ENCODE measurements at regions not wholly inside any gene's neighbourhood (a gene's known extent, or its start where the extent isn't known, plus 50 kb on each side); places are given as distances from the start of the nearest gene placed in this dataset.

GRCh38 chr12:17802657-17803641 lies 287.0 kb downstream of the RERGL start:
- H3K27ac ChIP-seq (ENCODE audit: low read length) = no peak overlapping the region
- H2AFZ ChIP-seq (ENCODE audit: low read length) = no peak overlapping the region
- peaks cover 19% of the 10 kb centered on the region for H3K9me3 ChIP-seq (ENCODE audit: low read length)
- H3K9me2 ChIP-seq (replicated peaks; ENCODE audit: insufficient read depth, low read length) = no peaks in the 10 kb centered on the region
- H4K20me1 ChIP-seq (ENCODE audit: insufficient read depth, low read depth, low read length) = no peaks in the 10 kb centered on the region
- H3K36me3 ChIP-seq (ENCODE audit: insufficient read depth, low read length) = no peaks in the 10 kb centered on the region
- no peak overlapping the region for H3K4me3 ChIP-seq (ENCODE audit: low read length)
- H3K9ac ChIP-seq (ENCODE audit: low read length) = no peak overlapping the region
- H3K4me1 ChIP-seq (ENCODE audit: low read length) = no peaks in the 10 kb centered on the region
- no peak for DNase-seq
- H3K4me2 ChIP-seq (ENCODE audit: low read depth, low read length, poor library complexity, severe bottlenecking) = no peak overlapping the region
- H3K27me3 ChIP-seq (ENCODE audit: low read length) = no peaks in the 10 kb centered on the region
- H3K79me2 ChIP-seq (ENCODE audit: low read length) = no peaks in the 10 kb centered on the region

GRCh38 chr12:17793854-17794253 lies 296.1 kb downstream of the RERGL start:
- Histone ChIP-seq H3K9ac (ENCODE audit: low read length) (no peak overlapping the region), H2AFZ (ENCODE audit: low read length) (no peak overlapping the region), H3K79me2 (ENCODE audit: low read length) (no peaks in the 10 kb centered on the region), H3K9me2 (replicated peaks; ENCODE audit: insufficient read depth, low read length) (no peaks in the 10 kb centered on the region), H3K36me3 (ENCODE audit: insufficient read depth, low read length) (no peaks in the 10 kb centered on the region), H3K27me3 (ENCODE audit: low read length) (no peaks in the 10 kb centered on the region), H3K9me3 (ENCODE audit: low read length) (peaks cover 33% of the 10 kb centered on the region), H3K4me3 (ENCODE audit: low read length) (no peak overlapping the region), H3K27ac (ENCODE audit: low read length) (no peak overlapping the region), H3K4me1 (ENCODE audit: low read length) (no peaks in the 10 kb centered on the region), H3K4me2 (ENCODE audit: low read depth, low read length, poor library complexity, severe bottlenecking) (no peak overlapping the region), H4K20me1 (ENCODE audit: insufficient read depth, low read depth, low read length) (no peaks in the 10 kb centered on the region)
- no peak for DNase-seq

- Histone ChIP-seq H3K79me2 (ENCODE audit: low read length) (no peaks in the 10 kb centered on the region), H3K9ac (ENCODE audit: low read length) (no peak overlapping the region), H3K4me1 (ENCODE audit: low read length) (no peaks in the 10 kb centered on the region), H3K4me3 (ENCODE audit: low read length) (no peak overlapping the region), H3K9me2 (replicated peaks; ENCODE audit: insufficient read depth, low read length) (no peaks in the 10 kb centered on the region), H3K27me3 (ENCODE audit: low read length) (no peaks in the 10 kb centered on the region), H4K20me1 (ENCODE audit: insufficient read depth, low read depth, low read length) (no peaks in the 10 kb centered on the region), H3K9me3 (ENCODE audit: low read length) (peaks cover 20% of the 10 kb centered on the region), H2AFZ (ENCODE audit: low read length) (no peak overlapping the region), H3K4me2 (ENCODE audit: low read depth, low read length, poor library complexity, severe bottlenecking) (no peak overlapping the region), H3K36me3 (ENCODE audit: insufficient read depth, low read length) (no peaks in the 10 kb centered on the region), H3K27ac (ENCODE audit: low read length) (no peak overlapping the region)
- DNase-seq = no peak
These were observed 311.8 kb downstream of the RERGL start for GRCh38 chr12:17778242-17778641.

GRCh38 chr12:17763366-17763765 lies 326.6 kb downstream of the RERGL start:
- Histone ChIP-seq H3K9ac (ENCODE audit: low read length) (no peak overlapping the region), H3K4me1 (ENCODE audit: low read length) (no peaks in the 10 kb centered on the region), H3K4me2 (ENCODE audit: low read depth, low read length, poor library complexity, severe bottlenecking) (no peak overlapping the region), H3K27ac (ENCODE audit: low read length) (no peak overlapping the region), H4K20me1 (ENCODE audit: insufficient read depth, low read depth, low read length) (no peaks in the 10 kb centered on the region), H3K9me2 (replicated peaks; ENCODE audit: insufficient read depth, low read length) (no peaks in the 10 kb centered on the region), H3K27me3 (ENCODE audit: low read length) (no peaks in the 10 kb centered on the region), H2AFZ (ENCODE audit: low read length) (no peak overlapping the region), H3K79me2 (ENCODE audit: low read length) (no peaks in the 10 kb centered on the region), H3K4me3 (ENCODE audit: low read length) (no peak overlapping the region), H3K36me3 (ENCODE audit: insufficient read depth, low read length) (no peaks in the 10 kb centered on the region), H3K9me3 (ENCODE audit: low read length) (peaks cover 27% of the 10 kb centered on the region)
- DNase-seq = no peak

- H3K9ac ChIP-seq (ENCODE audit: low read length) = no peak overlapping the region
- no peak overlapping the region for H3K27ac ChIP-seq (ENCODE audit: low read length)
- H3K9me3 ChIP-seq (ENCODE audit: low read length) = peaks cover 13% of the 10 kb centered on the region
- no peak overlapping the region for H3K4me2 ChIP-seq (ENCODE audit: low read depth, low read length, poor library complexity, severe bottlenecking)
- no peaks in the 10 kb centered on the region for H3K27me3 ChIP-seq (ENCODE audit: low read length)
- H2AFZ ChIP-seq (ENCODE audit: low read length) = no peak overlapping the region
- H3K36me3 ChIP-seq (ENCODE audit: insufficient read depth, low read length) = no peaks in the 10 kb centered on the region
- H3K9me2 ChIP-seq (replicated peaks; ENCODE audit: insufficient read depth, low read length) = no peaks in the 10 kb centered on the region
- H3K79me2 ChIP-seq (ENCODE audit: low read length) = no peaks in the 10 kb centered on the region
- H4K20me1 ChIP-seq (ENCODE audit: insufficient read depth, low read depth, low read length) = no peaks in the 10 kb centered on the region
- no peaks in the 10 kb centered on the region for H3K4me1 ChIP-seq (ENCODE audit: low read length)
- DNase-seq = no peak
- no peak overlapping the region for H3K4me3 ChIP-seq (ENCODE audit: low read length)
These were observed 330.0 kb downstream of the RERGL start for GRCh38 chr12:17759982-17760381.

All from Karpas-422 (cell line).